GM23248 (cell line): ENCODE measurements at regions not wholly inside any gene's neighbourhood (a gene's known extent, or its start where the extent isn't known, plus 50 kb on each side); places are given as distances from the start of the nearest gene placed in this dataset.

ENCODE experiments used
- DNase-seq: peaks from one replicate; pipeline ENCODE4 v3.0.0-alpha.2; 2015
- H2AFZ ChIP-seq: fragments of 200-600 bp; sonication (generic); 2 replicates; pipeline ENCODE4 v1.6.1; 2016; ENCODE audit warnings: antibody characterized with exemption
- H3F3A ChIP-seq: fragments of 200-600 bp; sonication (generic); 2 replicates; pipeline ENCODE4 v1.6.1; 2016; ENCODE audit warnings: mild to moderate bottlenecking, antibody characterized with exemption, mixed run types; ENCODE audit not compliant: insufficient read depth
- H3K27ac ChIP-seq: fragments of 200-600 bp; sonication (generic); 2 replicates; pipeline ENCODE4 v1.5.1; 2016; ENCODE audit warnings: mild to moderate bottlenecking
- H3K27me3 ChIP-seq: fragments of 200-600 bp; sonication (generic); replicated peaks from 2 replicates; pipeline ENCODE4 v1.6.1; 2016; ENCODE audit warnings: mild to moderate bottlenecking; ENCODE audit not compliant: insufficient read depth
- H3K36me3 ChIP-seq: fragments of 200-600 bp; sonication (generic); 2 replicates; pipeline ENCODE4 v1.6.1; 2016; ENCODE audit warnings: low read depth, mild to moderate bottlenecking
- H3K4me1 ChIP-seq: fragments of 200-600 bp; sonication (generic); 2 replicates; pipeline ENCODE4 v1.6.1; 2016; ENCODE audit warnings: mild to moderate bottlenecking; ENCODE audit not compliant: insufficient read depth
- H3K4me2 ChIP-seq: fragments of 200-600 bp; sonication (generic); one replicate; pipeline ENCODE4 v1.6.1; 2016; ENCODE audit warnings: mild to moderate bottlenecking; ENCODE audit not compliant: unreplicated experiment
- H3K4me3 ChIP-seq: fragments of 200-600 bp; sonication (generic); 2 replicates; pipeline ENCODE4 v1.5.1; 2016; ENCODE audit warnings: mild to moderate bottlenecking
- H3K79me2 ChIP-seq: fragments of 200-600 bp; sonication (generic); 2 replicates; pipeline ENCODE4 v1.6.1; 2016; ENCODE audit warnings: mild to moderate bottlenecking; ENCODE audit not compliant: insufficient read depth
- H3K9ac ChIP-seq: fragments of 200-600 bp; sonication (generic); 2 replicates; pipeline ENCODE4 v1.6.1; 2016; ENCODE audit warnings: mild to moderate bottlenecking
- H3K9me2 ChIP-seq: fragments of 200-600 bp; sonication (generic); 2 replicates; pipeline ENCODE4 v1.6.1; 2016; ENCODE audit warnings: mixed run types, mild to moderate bottlenecking, moderate library complexity; ENCODE audit not compliant: insufficient read depth
- H3K9me3 ChIP-seq: fragments of 200-600 bp; sonication (generic); one replicate; pipeline ENCODE4 v1.6.1; 2017; ENCODE audit warnings: low read depth
- H4K20me1 ChIP-seq: fragments of 200-600 bp; sonication (generic); 2 replicates; pipeline ENCODE4 v1.6.0; 2016; ENCODE audit not compliant: insufficient read depth
- EZH2 ChIP-seq: fragments of 200-600 bp; sonication (generic); IDR thresholded peaks from 2 replicates; pipeline ENCODE4 v1.6.1; 2018; ENCODE audit warnings: antibody characterized with exemption, mild to moderate bottlenecking; ENCODE audit not compliant: insufficient read depth, poor library complexity, severe bottlenecking
- EZH2phosphoT487 ChIP-seq: fragments of 200-600 bp; sonication (generic); IDR thresholded peaks from 2 replicates; pipeline ENCODE4 v1.6.1; 2018; ENCODE audit warnings: antibody characterized with exemption, moderate library complexity, mild to moderate bottlenecking, low read depth; ENCODE audit not compliant: insufficient read depth
- whole genome bisulfite sequencing, 2 experiments: methylation state at CpG; one replicate each; pipeline ENCODE4 v1.1.6; 2015 to 2017; ENCODE audit warnings: low lambda C conversion rate in 2 of 2, low coverage in 1 of 2; ENCODE audit errors: missing lambda C conversion rate in 2 of 2; 5-methylcytosine and 5-hydroxymethylcytosine counted together
- in situ Hi-C: fragments of 300-500 bp; cut with MboI; formaldehyde crosslinking; loops from 2 replicates; pipeline ENCODE4 v1.15.0; 2020

GRCh38 chr20:62539198-62540045 is 63.6 kb upstream of the GATA5 start:
- Histone ChIP-seq H3K4me3 (no peak overlapping the region), H3K9me2 (no peaks in the 10 kb centered on the region), H4K20me1 (no peaks in the 10 kb centered on the region), H3K9ac (no peak overlapping the region), H3K4me2 (no peak overlapping the region), H3K9me3 (no peaks in the 10 kb centered on the region), H3K36me3 (no peaks in the 10 kb centered on the region), H3K79me2 (no peaks in the 10 kb centered on the region), H3F3A (no peaks in the 10 kb centered on the region), H3K27ac (no peak overlapping the region), H3K27me3 (peaks cover 39% of the 10 kb centered on the region), H3K4me1 (no peaks in the 10 kb centered on the region), H2AFZ (no peak overlapping the region)
- 3 to 5% methylated on average over 21 to 25 of the region's 25 CpGs for WGBS, 2 experiments
- no peak for DNase-seq
- no peak for TF ChIP-seq EZH2phosphoT487
- no peak for TF ChIP-seq EZH2
- in situ Hi-C loops, result no loop called here

GRCh38 chr20:62540504-62540903 is 64.7 kb upstream of the GATA5 start:
- no peak overlapping the region for H3K4me2 ChIP-seq
- in situ Hi-C loops, result no loop called here
- H3F3A ChIP-seq, result no peaks in the 10 kb centered on the region
- H3K79me2 ChIP-seq, result no peaks in the 10 kb centered on the region
- no peaks in the 10 kb centered on the region for H3K9me2 ChIP-seq
- peaks cover 39% of the 10 kb centered on the region for H3K27me3 ChIP-seq
- H4K20me1 ChIP-seq, result no peaks in the 10 kb centered on the region
- no peak for DNase-seq
- no peaks in the 10 kb centered on the region for H3K36me3 ChIP-seq
- H3K9ac ChIP-seq, result no peak overlapping the region
- H2AFZ ChIP-seq, result no peak overlapping the region
- 78 to 84% methylated on average over 13 to 14 of the region's 14 CpGs for WGBS, 2 experiments
- no peak overlapping the region for H3K4me3 ChIP-seq
- no peaks in the 10 kb centered on the region for H3K4me1 ChIP-seq
- no peak overlapping the region for H3K27ac ChIP-seq
- TF ChIP-seq EZH2phosphoT487 (no peak), EZH2 (no peak)
- no peaks in the 10 kb centered on the region for H3K9me3 ChIP-seq

GRCh38 chr20:62542862-62543261 is 67.1 kb upstream of the GATA5 start:
- TF ChIP-seq EZH2 (no peak), EZH2phosphoT487 (no peak)
- no peaks in the 10 kb centered on the region for H3F3A ChIP-seq
- H3K9me3 ChIP-seq, result no peaks in the 10 kb centered on the region
- H4K20me1 ChIP-seq, result no peaks in the 10 kb centered on the region
- H3K27me3 ChIP-seq, result peaks cover 39% of the 10 kb centered on the region
- 0 to 4% methylated on average over 8 to 14 of the region's 14 CpGs for WGBS, 2 experiments
- no peaks in the 10 kb centered on the region for H3K4me1 ChIP-seq
- no peak overlapping the region for H3K27ac ChIP-seq
- H3K79me2 ChIP-seq, result no peaks in the 10 kb centered on the region
- H3K4me2 ChIP-seq, result no peak overlapping the region
- no peaks in the 10 kb centered on the region for H3K9me2 ChIP-seq
- in situ Hi-C loops, result no loop called here
- H3K9ac ChIP-seq, result no peak overlapping the region
- DNase-seq, result no peak
- H2AFZ ChIP-seq, result no peak overlapping the region
- H3K36me3 ChIP-seq, result no peaks in the 10 kb centered on the region
- H3K4me3 ChIP-seq, result no peak overlapping the region

- no peak overlapping the region for H3K4me2 ChIP-seq
- no peak overlapping the region for H3K27ac ChIP-seq
- in situ Hi-C loops, result no loop called here
- peaks cover 39% of the 10 kb centered on the region for H3K27me3 ChIP-seq
- H2AFZ ChIP-seq, result no peak overlapping the region
- no peaks in the 10 kb centered on the region for H3F3A ChIP-seq
- H3K79me2 ChIP-seq, result no peaks in the 10 kb centered on the region
- no peaks in the 10 kb centered on the region for H3K4me1 ChIP-seq
- no peaks in the 10 kb centered on the region for H3K36me3 ChIP-seq
- DNase-seq, result peak; percentile 38
- no peaks in the 10 kb centered on the region for H3K9me3 ChIP-seq
- no peak overlapping the region for H3K9ac ChIP-seq
- no peak for TF ChIP-seq EZH2
- TF ChIP-seq EZH2phosphoT487, result no peak
- H3K4me3 ChIP-seq, result no peak overlapping the region
- H4K20me1 ChIP-seq, result no peaks in the 10 kb centered on the region
- 20% methylated on average over 25 to 27 of the region's 27 CpGs for WGBS, 2 experiments
- no peaks in the 10 kb centered on the region for H3K9me2 ChIP-seq
These were observed 67.9 kb upstream of the GATA5 start for GRCh38 chr20:62543470-62544302.
